ENCODE measurements at regions not wholly inside any gene's neighbourhood (a gene's known extent, or its start where the extent isn't known, plus 50 kb on each side); places are given as distances from the start of the nearest gene placed in this dataset.

DNA sequence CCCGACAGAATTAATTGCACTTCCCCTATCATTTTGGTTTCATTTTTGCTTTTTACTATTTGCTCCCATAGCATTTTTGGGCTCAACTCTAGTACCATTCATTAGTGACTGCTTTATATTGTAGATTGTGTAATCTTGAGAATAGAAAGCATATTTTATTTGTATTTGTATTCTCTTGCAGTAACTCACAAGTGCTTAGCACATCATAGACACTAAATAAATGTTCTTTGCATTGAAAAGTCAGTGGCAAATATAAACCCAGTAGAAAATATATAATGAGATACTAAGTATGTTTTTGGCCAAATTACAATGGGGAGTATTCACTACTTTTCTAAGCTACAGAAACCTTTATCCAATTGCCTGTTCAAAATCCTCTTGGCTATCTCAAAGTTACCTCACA, 359.7 kb upstream of the CAMK1G start:
- Mint-ChIP-seq H3K36me3 (no peaks in the 10 kb centered on the region), H3K4me3 (no peak overlapping the region), H3K9me3 (peaks cover 3% of the 10 kb centered on the region), H3K27ac (no peak overlapping the region), H3K4me1 (no peaks in the 10 kb centered on the region)
- ATAC-seq (no peak), DNase-seq (ENCODE audit: low spot score in 2 of 2) (no peak)

DNA sequence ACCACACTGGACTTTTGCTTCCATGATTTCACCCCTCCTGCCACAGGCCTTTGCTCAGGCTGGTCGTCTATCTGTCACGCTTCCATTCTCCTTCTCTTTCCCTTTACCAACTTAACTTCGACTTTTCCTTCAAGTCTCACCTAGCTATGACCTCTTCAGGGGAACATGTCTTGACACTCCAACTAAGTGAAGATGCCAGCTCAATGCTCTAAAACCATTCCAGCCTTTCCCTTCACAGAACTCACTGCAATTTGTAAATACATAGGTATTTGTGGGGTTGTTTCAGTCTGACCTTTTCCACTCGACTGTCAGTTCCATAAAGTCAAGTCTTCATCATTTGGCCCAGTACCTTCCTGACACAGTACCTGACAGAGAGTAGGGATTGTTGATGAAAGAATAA, 358.6 kb upstream of the CAMK1G start:
- Mint-ChIP-seq H3K4me3 (no peak overlapping the region), H3K36me3 (no peaks in the 10 kb centered on the region), H3K9me3 (peaks cover 3% of the 10 kb centered on the region), H3K27ac (no peak overlapping the region), H3K4me1 (no peaks in the 10 kb centered on the region)
- ATAC-seq (no peak), DNase-seq (ENCODE audit: low spot score in 2 of 2) (no peak)

DNA sequence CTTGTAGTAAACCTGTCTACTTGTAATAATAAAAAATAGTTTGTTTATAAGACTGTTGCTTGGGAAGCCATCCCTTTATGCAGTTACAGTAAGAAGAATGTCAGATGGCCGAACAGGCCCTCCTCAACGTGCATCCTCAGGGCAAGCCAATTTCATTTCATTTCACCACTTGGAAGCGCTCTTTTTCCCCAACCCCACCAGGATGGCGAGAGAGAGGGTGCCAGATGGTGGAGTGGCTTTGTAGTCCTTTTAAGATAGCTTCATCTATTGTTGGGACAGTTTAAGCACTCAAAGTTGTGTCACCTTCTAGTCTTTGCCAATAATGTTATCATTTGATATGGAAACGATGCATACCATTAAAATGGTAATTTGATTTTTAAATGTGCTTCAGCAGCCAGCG, 356.3 kb upstream of the CAMK1G start:
- H3K9me3 Mint-ChIP-seq = peaks cover 3% of the 10 kb centered on the region
- H3K4me1 Mint-ChIP-seq = no peaks in the 10 kb centered on the region
- no peaks in the 10 kb centered on the region for H3K36me3 Mint-ChIP-seq
- H3K4me3 Mint-ChIP-seq = no peak overlapping the region
- no peak for ATAC-seq
- DNase-seq (ENCODE audit: low spot score in 2 of 2) = no peak
- H3K27ac Mint-ChIP-seq = no peak overlapping the region

DNA sequence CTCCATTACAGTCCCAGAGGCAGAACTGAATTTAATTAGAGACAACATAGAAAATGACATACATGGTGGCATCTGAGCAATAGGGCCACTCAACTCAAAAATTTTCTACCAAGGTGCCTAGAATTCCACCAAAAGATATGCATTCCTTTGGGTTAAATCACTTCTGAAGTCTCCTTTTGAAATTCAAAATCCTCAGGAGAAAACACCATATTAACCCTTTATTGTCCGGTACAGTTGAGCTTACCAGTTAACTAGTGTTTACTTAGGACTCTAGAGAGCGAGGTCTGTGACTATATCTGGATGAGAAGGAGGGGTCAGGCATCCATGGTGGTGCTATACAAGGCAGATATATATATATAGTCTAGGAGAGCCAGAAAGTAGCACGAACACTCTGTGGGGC, 355.6 kb upstream of the CAMK1G start:
- H3K9me3 Mint-ChIP-seq = peaks cover 3% of the 10 kb centered on the region
- H3K4me3 Mint-ChIP-seq = no peak overlapping the region
- no peaks in the 10 kb centered on the region for H3K36me3 Mint-ChIP-seq
- no peak for DNase-seq (ENCODE audit: low spot score in 2 of 2)
- no peak for ATAC-seq
- H3K4me1 Mint-ChIP-seq = no peaks in the 10 kb centered on the region
- no peak overlapping the region for H3K27ac Mint-ChIP-seq

GRCh38 chr1:209229494-209230061, 353.9 kb upstream of the CAMK1G start:
- ATAC-seq (no peak), DNase-seq (ENCODE audit: low spot score in 2 of 2) (no peak)
- Mint-ChIP-seq H3K27ac (no peak overlapping the region), H3K9me3 (peaks cover 3% of the 10 kb centered on the region), H3K36me3 (no peaks in the 10 kb centered on the region), H3K4me1 (no peaks in the 10 kb centered on the region), H3K4me3 (no peak overlapping the region)

GRCh38 chr1:209230314-209230713, 353.2 kb upstream of the CAMK1G start:
- Mint-ChIP-seq H3K27ac (no peak overlapping the region), H3K4me1 (no peaks in the 10 kb centered on the region), H3K9me3 (no peaks in the 10 kb centered on the region), H3K4me3 (no peak overlapping the region), H3K36me3 (no peaks in the 10 kb centered on the region)
- ATAC-seq (no peak), DNase-seq (ENCODE audit: low spot score in 2 of 2) (no peak)

- no peak for DNase-seq (ENCODE audit: low spot score in 2 of 2)
- no peak for ATAC-seq
- Mint-ChIP-seq H3K36me3 (no peaks in the 10 kb centered on the region), H3K9me3 (no peaks in the 10 kb centered on the region), H3K4me1 (no peaks in the 10 kb centered on the region), H3K27ac (no peak overlapping the region), H3K4me3 (no peak overlapping the region)
Measured at GRCh38 chr1:209231476-209232156, 351.9 kb upstream of the CAMK1G start.

DNA sequence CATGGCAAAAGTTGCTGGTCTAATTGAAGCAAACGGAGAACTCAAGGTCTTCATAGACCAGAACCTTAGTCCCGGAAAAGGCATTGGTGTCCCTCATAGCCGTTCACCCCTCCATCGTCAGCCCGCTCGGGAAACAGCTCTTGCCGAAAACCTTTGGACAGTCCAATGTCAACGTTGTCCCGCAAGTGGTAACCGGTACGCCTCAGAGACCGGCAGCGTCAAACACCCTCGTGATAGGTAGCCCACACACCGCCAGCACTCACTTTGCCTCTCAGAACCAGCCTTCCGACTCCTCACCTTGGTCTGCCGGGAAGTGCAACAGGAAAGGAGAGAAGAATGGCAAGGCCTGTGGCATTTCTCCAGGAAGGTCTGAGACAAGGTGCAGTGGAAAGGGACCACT, 351.3 kb upstream of the CAMK1G start:
- H3K4me3 Mint-ChIP-seq = no peak overlapping the region
- no peaks in the 10 kb centered on the region for H3K9me3 Mint-ChIP-seq
- no peak for ATAC-seq
- no peaks in the 10 kb centered on the region for H3K36me3 Mint-ChIP-seq
- H3K4me1 Mint-ChIP-seq = no peaks in the 10 kb centered on the region
- H3K27ac Mint-ChIP-seq = no peak overlapping the region
- DNase-seq (ENCODE audit: low spot score in 2 of 2) = no peak

GRCh38 chr1:209232759-209233158, 350.8 kb upstream of the CAMK1G start:
- H3K9me3 Mint-ChIP-seq = no peaks in the 10 kb centered on the region
- no peaks in the 10 kb centered on the region for H3K4me1 Mint-ChIP-seq
- no peak overlapping the region for H3K27ac Mint-ChIP-seq
- H3K4me3 Mint-ChIP-seq = no peak overlapping the region
- H3K36me3 Mint-ChIP-seq = no peaks in the 10 kb centered on the region
- ATAC-seq (no peak), DNase-seq (ENCODE audit: low spot score in 2 of 2) (no peak)

GRCh38 chr1:209235166-209235565, 348.3 kb upstream of the CAMK1G start:
- Mint-ChIP-seq H3K36me3 (no peaks in the 10 kb centered on the region), H3K4me1 (no peaks in the 10 kb centered on the region), H3K27ac (no peak overlapping the region), H3K9me3 (no peaks in the 10 kb centered on the region), H3K4me3 (no peak overlapping the region)
- ATAC-seq (no peak), DNase-seq (ENCODE audit: low spot score in 2 of 2) (no peak)

DNA sequence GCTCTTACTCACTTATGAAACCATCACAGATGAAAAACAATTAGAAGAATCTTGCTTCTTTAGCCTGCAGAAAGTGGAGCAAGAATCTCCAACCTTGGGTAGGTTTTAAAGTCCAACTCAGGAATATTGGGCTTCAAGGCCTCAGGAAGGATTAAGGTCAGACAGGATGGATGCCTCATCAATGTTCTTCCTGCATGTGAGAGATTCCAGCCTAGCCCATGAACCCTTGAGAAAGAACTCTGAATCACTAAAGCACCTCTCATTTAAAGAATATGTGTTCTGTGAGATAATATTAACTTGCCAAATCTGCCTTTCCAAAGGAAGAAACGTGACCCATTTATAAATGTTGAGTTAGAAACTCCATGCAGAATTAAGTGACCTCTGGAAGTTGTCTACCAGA, 345.2 kb upstream of the CAMK1G start:
- ATAC-seq (no peak), DNase-seq (ENCODE audit: low spot score in 2 of 2) (no peak)
- Mint-ChIP-seq H3K9me3 (no peaks in the 10 kb centered on the region), H3K27ac (no peak overlapping the region), H3K4me1 (no peaks in the 10 kb centered on the region), H3K36me3 (no peaks in the 10 kb centered on the region), H3K4me3 (no peak overlapping the region)

DNA sequence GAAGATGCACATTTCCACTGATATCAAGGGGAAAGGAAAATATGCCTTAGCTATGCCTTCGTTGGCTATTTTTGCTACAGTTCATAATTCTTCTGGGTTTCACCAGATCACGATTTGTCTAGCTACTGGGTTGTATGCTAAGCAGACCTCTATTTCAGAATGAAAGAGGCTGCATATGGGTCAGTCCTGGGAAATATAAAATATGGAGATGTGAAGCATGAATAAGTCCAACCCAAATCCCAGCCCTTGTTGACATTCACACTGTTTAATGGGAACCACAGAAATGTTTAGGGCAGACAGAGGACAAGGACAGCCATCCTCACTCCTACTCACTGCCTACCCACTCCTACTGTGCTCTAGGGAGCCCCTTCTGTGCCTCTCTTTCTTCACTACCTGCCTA, 343.2 kb upstream of the CAMK1G start:
- ATAC-seq (no peak), DNase-seq (ENCODE audit: low spot score in 2 of 2) (no peak)
- Mint-ChIP-seq H3K36me3 (no peaks in the 10 kb centered on the region), H3K27ac (no peak overlapping the region), H3K4me1 (no peaks in the 10 kb centered on the region), H3K9me3 (no peaks in the 10 kb centered on the region), H3K4me3 (no peak overlapping the region)

DNA sequence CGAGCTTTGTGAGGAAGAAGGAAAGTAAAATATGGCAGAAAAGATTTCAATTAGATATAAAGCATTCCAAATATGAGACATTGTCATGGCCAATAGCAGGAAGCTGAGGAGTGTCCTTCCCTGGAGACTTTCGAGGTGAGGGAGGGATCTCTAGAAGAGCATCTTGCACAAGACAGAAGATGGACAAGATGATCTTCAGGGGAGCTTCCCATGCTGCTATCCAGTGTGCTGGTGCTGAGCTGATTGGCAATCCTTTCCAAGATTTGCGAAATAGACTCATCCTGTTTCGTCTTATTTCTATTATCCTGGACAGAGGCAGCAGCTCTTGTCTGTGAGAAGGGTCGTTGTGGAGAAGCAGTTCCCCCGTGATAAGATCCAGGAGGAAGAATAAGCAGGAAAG, 342.0 kb upstream of the CAMK1G start:
- ATAC-seq = no peak
- Mint-ChIP-seq H3K4me1 (no peaks in the 10 kb centered on the region), H3K27ac (no peak overlapping the region), H3K4me3 (no peak overlapping the region), H3K9me3 (no peaks in the 10 kb centered on the region), H3K36me3 (no peaks in the 10 kb centered on the region)
- no peak for DNase-seq (ENCODE audit: low spot score in 2 of 2)

- Mint-ChIP-seq H3K4me1 (no peaks in the 10 kb centered on the region), H3K9me3 (no peaks in the 10 kb centered on the region), H3K4me3 (no peak overlapping the region), H3K36me3 (no peaks in the 10 kb centered on the region), H3K27ac (no peak overlapping the region)
- DNase-seq (ENCODE audit: low spot score in 2 of 2) (peak; percentile 20 to 67), ATAC-seq (peak; percentile 37)
Measured at GRCh38 chr1:209248649-209249279, 334.8 kb upstream of the CAMK1G start.

- Mint-ChIP-seq H3K4me1 (no peaks in the 10 kb centered on the region), H3K27ac (no peak overlapping the region), H3K4me3 (no peak overlapping the region), H3K36me3 (no peaks in the 10 kb centered on the region), H3K9me3 (no peaks in the 10 kb centered on the region)
- DNase-seq (ENCODE audit: low spot score in 2 of 2) = no peak
- ATAC-seq = no peak
Measured at GRCh38 chr1:209249280-209249670, 334.2 kb upstream of the CAMK1G start.

GRCh38 chr1:209249785-209250440, 333.6 kb upstream of the CAMK1G start:
- H3K36me3 Mint-ChIP-seq = no peaks in the 10 kb centered on the region
- ATAC-seq = no peak
- no peak for DNase-seq (ENCODE audit: low spot score in 2 of 2)
- H3K4me1 Mint-ChIP-seq = no peaks in the 10 kb centered on the region
- H3K4me3 Mint-ChIP-seq = no peak overlapping the region
- H3K9me3 Mint-ChIP-seq = no peaks in the 10 kb centered on the region
- H3K27ac Mint-ChIP-seq = no peak overlapping the region
